ENCODE measurements at regions not wholly inside any gene's neighbourhood (a gene's known extent, or its start where the extent isn't known, plus 50 kb on each side); places are given as distances from the start of the nearest gene placed in this dataset.

GRCh38 chr1:87556326-87556725 is 227.6 kb downstream of the LMO4 start:
- Histone ChIP-seq H2AFZ (ENCODE audit: low read length) (no peak overlapping the region), H3K9me3 (ENCODE audit: low read depth, low read length) (no peaks in the 10 kb centered on the region), H3K36me3 (ENCODE audit: insufficient read depth, low read length) (no peaks in the 10 kb centered on the region), H3K4me1 (ENCODE audit: insufficient read depth, low read length) (peaks cover 3% of the 10 kb centered on the region), H3K4me2 (ENCODE audit: insufficient read depth, low read length) (no peak overlapping the region), H3K27me3 (ENCODE audit: insufficient read depth, low read length) (peaks cover 2% of the 10 kb centered on the region), H3K4me3 (ENCODE audit: insufficient read depth, low read length) (no peak overlapping the region), H3K79me2 (ENCODE audit: insufficient read depth, low read length) (no peaks in the 10 kb centered on the region), H3K27ac (ENCODE audit: low read depth, low read length) (no peak overlapping the region), H4K20me1 (ENCODE audit: insufficient read depth, low read length) (no peaks in the 10 kb centered on the region)
- no peak for DNase-seq (ENCODE audit: insufficient read length, low spot score, missing footprints)
- TF ChIP-seq CTCF (IDR thresholded peaks at IDR 0.05; ENCODE audit: extremely low read depth, low read depth, low read length): no peak

- Histone ChIP-seq H2AFZ (ENCODE audit: low read length) (no peak overlapping the region), H3K4me3 (ENCODE audit: insufficient read depth, low read length) (no peak overlapping the region), H3K36me3 (ENCODE audit: insufficient read depth, low read length) (no peaks in the 10 kb centered on the region), H3K9me3 (ENCODE audit: low read depth, low read length) (no peaks in the 10 kb centered on the region), H3K27ac (ENCODE audit: low read depth, low read length) (no peak overlapping the region), H3K27me3 (ENCODE audit: insufficient read depth, low read length) (peaks cover 2% of the 10 kb centered on the region), H3K79me2 (ENCODE audit: insufficient read depth, low read length) (no peaks in the 10 kb centered on the region), H4K20me1 (ENCODE audit: insufficient read depth, low read length) (no peaks in the 10 kb centered on the region), H3K4me2 (ENCODE audit: insufficient read depth, low read length) (no peak overlapping the region), H3K4me1 (ENCODE audit: insufficient read depth, low read length) (peaks cover 4% of the 10 kb centered on the region)
- TF ChIP-seq CTCF (IDR thresholded peaks at IDR 0.05; ENCODE audit: extremely low read depth, low read depth, low read length): no peak
- no peak for DNase-seq (ENCODE audit: insufficient read length, low spot score, missing footprints)
Measured at GRCh38 chr1:87558921-87559320, 230.2 kb downstream of the LMO4 start.

GRCh38 chr1:87560137-87560536 is 231.5 kb downstream of the LMO4 start:
- Histone ChIP-seq H3K9me3 (ENCODE audit: low read depth, low read length) (no peaks in the 10 kb centered on the region), H4K20me1 (ENCODE audit: insufficient read depth, low read length) (no peaks in the 10 kb centered on the region), H3K27me3 (ENCODE audit: insufficient read depth, low read length) (peaks cover 2% of the 10 kb centered on the region), H3K4me3 (ENCODE audit: insufficient read depth, low read length) (no peak overlapping the region), H3K4me1 (ENCODE audit: insufficient read depth, low read length) (peaks cover 4% of the 10 kb centered on the region), H3K36me3 (ENCODE audit: insufficient read depth, low read length) (no peaks in the 10 kb centered on the region), H3K79me2 (ENCODE audit: insufficient read depth, low read length) (no peaks in the 10 kb centered on the region), H3K27ac (ENCODE audit: low read depth, low read length) (no peak overlapping the region), H2AFZ (ENCODE audit: low read length) (no peak overlapping the region), H3K4me2 (ENCODE audit: insufficient read depth, low read length) (no peak overlapping the region)
- TF ChIP-seq CTCF (IDR thresholded peaks at IDR 0.05; ENCODE audit: extremely low read depth, low read depth, low read length): no peak
- no peak for DNase-seq (ENCODE audit: insufficient read length, low spot score, missing footprints)

GRCh38 chr1:87560601-87561360 is 232.1 kb downstream of the LMO4 start:
- Histone ChIP-seq H2AFZ (ENCODE audit: low read length) (no peak overlapping the region), H3K79me2 (ENCODE audit: insufficient read depth, low read length) (no peaks in the 10 kb centered on the region), H3K4me1 (ENCODE audit: insufficient read depth, low read length) (peaks cover 4% of the 10 kb centered on the region), H3K4me3 (ENCODE audit: insufficient read depth, low read length) (no peak overlapping the region), H3K36me3 (ENCODE audit: insufficient read depth, low read length) (no peaks in the 10 kb centered on the region), H3K4me2 (ENCODE audit: insufficient read depth, low read length) (no peak overlapping the region), H4K20me1 (ENCODE audit: insufficient read depth, low read length) (no peaks in the 10 kb centered on the region), H3K9me3 (ENCODE audit: low read depth, low read length) (no peaks in the 10 kb centered on the region), H3K27me3 (ENCODE audit: insufficient read depth, low read length) (peaks cover 2% of the 10 kb centered on the region), H3K27ac (ENCODE audit: low read depth, low read length) (no peak overlapping the region)
- no peak for DNase-seq (ENCODE audit: insufficient read length, low spot score, missing footprints)
- no peak for TF ChIP-seq CTCF (IDR thresholded peaks at IDR 0.05; ENCODE audit: extremely low read depth, low read depth, low read length)

Data from osteoblast (primary cell).